ENCODE measurements at regions not wholly inside any gene's neighbourhood (a gene's known extent, or its start where the extent isn't known, plus 50 kb on each side); places are given as distances from the start of the nearest gene placed in this dataset.

GRCh38 chr2:185227391-185227790, 511.2 kb upstream of the FSIP2 start:
- TF ChIP-seq CSRNP3 (CRISPR knock-in tag; IDR thresholded peaks at IDR 0.05) (no peak), PATZ1 (CRISPR knock-in tag; IDR thresholded peaks at IDR 0.05; ENCODE audit: borderline replicate concordance) (no peak), POU6F1 (CRISPR knock-in tag; IDR thresholded peaks at IDR 0.05; ENCODE audit: borderline replicate concordance, low read depth) (no peak), CREB5 (CRISPR knock-in tag; IDR thresholded peaks at IDR 0.05; ENCODE audit: low read depth) (no peak), TCF4 (CRISPR knock-in tag; IDR thresholded peaks at IDR 0.05; ENCODE audit: borderline replicate concordance) (no peak), PPARA (CRISPR knock-in tag; IDR thresholded peaks at IDR 0.05; ENCODE audit: borderline replicate concordance) (no peak), ZNF8 (CRISPR knock-in tag; IDR thresholded peaks at IDR 0.05) (no peak), ARNTL (CRISPR knock-in tag; IDR thresholded peaks at IDR 0.05; ENCODE audit: borderline replicate concordance, low read depth) (no peak), ISL1 (CRISPR knock-in tag; IDR thresholded peaks at IDR 0.05) (no peak), ZNF70 (CRISPR knock-in tag; IDR thresholded peaks at IDR 0.05) (no peak), SNAI2 (CRISPR knock-in tag; IDR thresholded peaks at IDR 0.05) (no peak), ZNF565 (CRISPR knock-in tag; conservative IDR thresholded peaks at IDR 0.05; ENCODE audit: low read depth) (no peak)

All from SK-N-SH treated with all-trans-retinoic acid at 6 μM for 48 hours (cell line).